GM21390 (cell line): ENCODE measurements at regions not wholly inside any gene's neighbourhood (a gene's known extent, or its start where the extent isn't known, plus 50 kb on each side); places are given as distances from the start of the nearest gene placed in this dataset.

ENCODE experiments used
- ATAC-seq: cut with Tn5 transposase; IDR thresholded peaks from one replicate; pipeline ENCODE4 v1.9.1; 2021; ENCODE audit not compliant: unreplicated experiment

GRCh38 chr5:8756498-8757084 lies 789.3 kb downstream of the SEMA5A start:
- ATAC-seq, result no peak

GRCh38 chr5:8765886-8766285 lies 780.0 kb downstream of the SEMA5A start:
- ATAC-seq, result no peak

- no peak for ATAC-seq
These were observed 779.4 kb downstream of the SEMA5A start for GRCh38 chr5:8766448-8766847.

- ATAC-seq, result no peak
These were observed 778.8 kb downstream of the SEMA5A start for GRCh38 chr5:8767111-8767510.

GRCh38 chr5:8767746-8768145 lies 778.1 kb downstream of the SEMA5A start:
- ATAC-seq, result no peak

GRCh38 chr5:8769631-8770030 lies 776.2 kb downstream of the SEMA5A start:
- ATAC-seq, result no peak

- no peak for ATAC-seq
These were observed 775.4 kb downstream of the SEMA5A start for GRCh38 chr5:8770431-8770830.

GRCh38 chr5:8773046-8773615 lies 772.7 kb downstream of the SEMA5A start:
- no peak for ATAC-seq

GRCh38 chr5:8784692-8785091 lies 761.2 kb downstream of the SEMA5A start:
- no peak for ATAC-seq

GRCh38 chr5:8788246-8788645 lies 757.6 kb downstream of the SEMA5A start:
- ATAC-seq, result no peak

GRCh38 chr5:8805653-8806052 lies 740.2 kb downstream of the SEMA5A start:
- no peak for ATAC-seq

GRCh38 chr5:8807636-8808035 lies 738.2 kb downstream of the SEMA5A start:
- ATAC-seq, result no peak

- no peak for ATAC-seq
These were observed 734.3 kb downstream of the SEMA5A start for GRCh38 chr5:8811581-8811980.

GRCh38 chr5:8813180-8813579 lies 732.7 kb downstream of the SEMA5A start:
- no peak for ATAC-seq

- no peak for ATAC-seq
These were observed 731.8 kb downstream of the SEMA5A start for GRCh38 chr5:8814105-8814504.

GRCh38 chr5:8824371-8824770 lies 721.5 kb downstream of the SEMA5A start:
- ATAC-seq, result no peak

GRCh38 chr5:8825139-8825757 lies 720.6 kb downstream of the SEMA5A start:
- no peak for ATAC-seq

- ATAC-seq, result no peak
These were observed 719.4 kb downstream of the SEMA5A start for GRCh38 chr5:8826508-8826907.

GRCh38 chr5:8827696-8828095 lies 718.2 kb downstream of the SEMA5A start:
- ATAC-seq, result no peak

GRCh38 chr5:8828596-8829322 lies 717.1 kb downstream of the SEMA5A start:
- ATAC-seq, result no peak

GRCh38 chr5:8829323-8830029 lies 716.4 kb downstream of the SEMA5A start:
- ATAC-seq, result no peak
